Prostate gland (tissue), 2 donors: ENCODE measurements at regions not wholly inside any gene's neighbourhood (a gene's known extent, or its start where the extent isn't known, plus 50 kb on each side); places are given as distances from the start of the nearest gene placed in this dataset.

Experiments used
- DNase-seq: peaks from one replicate; pipeline ENCODE4 v3.0.0-alpha.2; 2019; ENCODE audit warnings: low spot score
- H3K27ac ChIP-seq, 2 donors: fragments of 200-600 bp; sonication (generic); 2 replicates each; pipeline ENCODE4 v1.5.1; 2017 to 2019
- H3K27me3 ChIP-seq: fragments of 200-600 bp; sonication (generic); replicated peaks from 2 replicates; pipeline ENCODE4 v1.5.1; 2019; ENCODE audit not compliant: insufficient read depth
- H3K36me3 ChIP-seq, 2 donors: fragments of 200-600 bp; sonication (generic); 1 replicate in 1 of 2; 2 replicates in 1 of 2; pipeline versions ENCODE4 v1.5.1 to v1.8.1; 2017 to 2019
- H3K4me1 ChIP-seq: fragments of 200-600 bp; sonication (generic); replicated peaks from 2 replicates; pipeline ENCODE4 v1.5.1; 2019
- H3K4me3 ChIP-seq, 2 donors: fragments of 200-600 bp; sonication (generic); 2 replicates each; pipeline ENCODE4 v1.5.1; 2017 to 2019
- H3K9me3 ChIP-seq: fragments of 200-600 bp; sonication (generic); 2 replicates; pipeline ENCODE4 v1.5.1; 2017
- POLR2A ChIP-seq: fragments of 450-650 bp; IDR thresholded peaks from one replicate; pipeline ENCODE4 v1.6.1; 2016; ENCODE audit warnings: antibody characterized with exemption, mild to moderate bottlenecking
- POLR2AphosphoS5 ChIP-seq: sonication (generic); formaldehyde crosslinking; IDR thresholded peaks from one replicate; pipeline ENCODE4 v1.6.1; 2017; ENCODE audit warnings: antibody characterized with exemption
- WGBS: methylation state at CpG from one replicate; pipeline ENCODE4 v1.1.5; 2018; 5-methylcytosine and 5-hydroxymethylcytosine counted together
- intact Hi-C: fragments of 100-400 bp; cut with DNase I; formaldehyde crosslinking; loops from one replicate; pipeline ENCODE4 v1.14.2; 2022
- TF ChIP-seq, protein P1 (sequence below), 4 experiments: fragments of 200-600 bp in 2 of 4; fragments of 450-650 bp in 2 of 4; sonication (generic) in 2 of 4; IDR thresholded peaks; 1 replicate in 3 of 4; 2 replicates in 1 of 4; pipeline ENCODE4 v1.5.1; 2016 to 2019; ENCODE audit warnings: antibody characterized with exemption in 4 of 4, mild to moderate bottlenecking in 2 of 4, moderate library complexity in 2 of 4

DNA sequence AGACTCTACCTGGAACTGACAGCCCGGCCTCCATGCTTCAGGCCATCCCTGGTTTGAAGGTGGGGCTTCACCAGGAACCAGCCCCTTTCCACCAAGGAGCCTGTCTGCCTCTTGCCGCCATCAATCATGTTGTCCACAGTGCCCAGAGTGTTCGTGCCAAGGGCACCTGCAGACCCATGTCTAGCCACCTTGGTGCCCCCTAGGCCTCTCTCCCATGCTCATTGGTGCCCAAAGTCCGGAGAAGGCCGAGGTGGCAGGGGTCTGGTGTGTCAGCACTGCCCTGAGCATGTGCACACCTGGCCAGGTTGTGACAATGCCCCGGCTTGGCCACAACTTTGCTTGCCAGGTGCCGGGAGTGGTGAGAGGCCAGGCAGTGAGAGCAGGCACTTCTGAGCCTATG lies 114.8 kb downstream of the COPS8 start:
- intact Hi-C loops, result no loop called here
- WGBS, result 87% methylated on average over 7 of the region's 7 CpGs
- Histone ChIP-seq H3K27ac (no peak overlapping the region), H3K9me3 (no peaks in the 10 kb centered on the region), H3K4me3 (no peak overlapping the region), H3K4me1 (no peaks in the 10 kb centered on the region), H3K27me3 (no peaks in the 10 kb centered on the region), H3K36me3 (no peaks in the 10 kb centered on the region)
- DNase-seq, result no peak
- TF ChIP-seq POLR2A, result no peak

DNA sequence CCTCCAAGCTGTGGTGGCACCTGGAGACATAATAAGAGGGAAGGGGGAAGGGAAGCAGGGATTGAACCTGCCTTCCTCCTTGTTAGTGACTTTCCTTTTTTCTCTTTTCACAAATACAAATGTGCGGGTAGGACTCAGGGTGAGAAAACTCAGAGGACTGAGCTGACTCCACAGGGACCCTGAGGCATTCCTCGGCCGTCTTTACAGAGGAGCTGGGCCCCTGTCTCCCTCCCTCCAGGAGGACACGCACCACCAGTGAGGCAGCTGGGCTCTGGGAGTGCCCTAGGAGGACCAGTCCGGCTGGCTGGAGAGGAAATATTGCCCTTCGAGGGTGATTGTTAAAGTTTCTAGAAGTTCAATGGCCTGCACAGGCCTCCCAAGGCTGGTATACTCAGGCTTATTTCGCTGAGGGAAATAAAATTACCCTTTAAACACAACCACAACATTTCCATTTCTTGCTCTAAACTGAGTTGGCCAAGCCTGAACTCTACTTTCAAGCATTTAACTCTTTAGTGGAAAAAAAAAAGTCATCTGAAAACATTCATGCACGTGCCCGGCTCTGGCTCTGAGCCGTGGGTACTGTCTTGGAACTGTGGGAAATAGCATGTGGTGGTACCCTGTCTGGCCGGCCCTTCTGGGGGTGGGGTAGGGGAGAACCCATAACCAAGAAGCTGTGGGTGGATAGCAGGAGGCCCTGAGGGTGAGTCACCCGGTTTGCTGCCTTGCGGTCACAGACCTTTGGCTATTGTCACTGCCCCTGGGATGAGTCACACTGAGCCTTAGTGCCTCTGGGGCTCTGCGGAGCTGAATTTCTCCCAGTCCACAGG lies 116.0 kb downstream of the COPS8 start:
- WGBS, result 74% methylated on average over 14 of the region's 14 CpGs
- no peaks in the 10 kb centered on the region for H3K4me1 ChIP-seq
- TF ChIP-seq, protein P1, sequence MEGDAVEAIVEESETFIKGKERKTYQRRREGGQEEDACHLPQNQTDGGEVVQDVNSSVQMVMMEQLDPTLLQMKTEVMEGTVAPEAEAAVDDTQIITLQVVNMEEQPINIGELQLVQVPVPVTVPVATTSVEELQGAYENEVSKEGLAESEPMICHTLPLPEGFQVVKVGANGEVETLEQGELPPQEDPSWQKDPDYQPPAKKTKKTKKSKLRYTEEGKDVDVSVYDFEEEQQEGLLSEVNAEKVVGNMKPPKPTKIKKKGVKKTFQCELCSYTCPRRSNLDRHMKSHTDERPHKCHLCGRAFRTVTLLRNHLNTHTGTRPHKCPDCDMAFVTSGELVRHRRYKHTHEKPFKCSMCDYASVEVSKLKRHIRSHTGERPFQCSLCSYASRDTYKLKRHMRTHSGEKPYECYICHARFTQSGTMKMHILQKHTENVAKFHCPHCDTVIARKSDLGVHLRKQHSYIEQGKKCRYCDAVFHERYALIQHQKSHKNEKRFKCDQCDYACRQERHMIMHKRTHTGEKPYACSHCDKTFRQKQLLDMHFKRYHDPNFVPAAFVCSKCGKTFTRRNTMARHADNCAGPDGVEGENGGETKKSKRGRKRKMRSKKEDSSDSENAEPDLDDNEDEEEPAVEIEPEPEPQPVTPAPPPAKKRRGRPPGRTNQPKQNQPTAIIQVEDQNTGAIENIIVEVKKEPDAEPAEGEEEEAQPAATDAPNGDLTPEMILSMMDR (IDR thresholded peaks at IDR 0.05), result no peak
- TF ChIP-seq POLR2A, result no peak
- no peak for TF ChIP-seq POLR2AphosphoS5
- H3K36me3 ChIP-seq, result no peaks in the 10 kb centered on the region
- H3K4me3 ChIP-seq, result no peak overlapping the region
- H3K27ac ChIP-seq, result no peak overlapping the region
- H3K27me3 ChIP-seq, result no peaks in the 10 kb centered on the region
- no peak for DNase-seq
- no peaks in the 10 kb centered on the region for H3K9me3 ChIP-seq
- intact Hi-C loops, result no loop called here

DNA sequence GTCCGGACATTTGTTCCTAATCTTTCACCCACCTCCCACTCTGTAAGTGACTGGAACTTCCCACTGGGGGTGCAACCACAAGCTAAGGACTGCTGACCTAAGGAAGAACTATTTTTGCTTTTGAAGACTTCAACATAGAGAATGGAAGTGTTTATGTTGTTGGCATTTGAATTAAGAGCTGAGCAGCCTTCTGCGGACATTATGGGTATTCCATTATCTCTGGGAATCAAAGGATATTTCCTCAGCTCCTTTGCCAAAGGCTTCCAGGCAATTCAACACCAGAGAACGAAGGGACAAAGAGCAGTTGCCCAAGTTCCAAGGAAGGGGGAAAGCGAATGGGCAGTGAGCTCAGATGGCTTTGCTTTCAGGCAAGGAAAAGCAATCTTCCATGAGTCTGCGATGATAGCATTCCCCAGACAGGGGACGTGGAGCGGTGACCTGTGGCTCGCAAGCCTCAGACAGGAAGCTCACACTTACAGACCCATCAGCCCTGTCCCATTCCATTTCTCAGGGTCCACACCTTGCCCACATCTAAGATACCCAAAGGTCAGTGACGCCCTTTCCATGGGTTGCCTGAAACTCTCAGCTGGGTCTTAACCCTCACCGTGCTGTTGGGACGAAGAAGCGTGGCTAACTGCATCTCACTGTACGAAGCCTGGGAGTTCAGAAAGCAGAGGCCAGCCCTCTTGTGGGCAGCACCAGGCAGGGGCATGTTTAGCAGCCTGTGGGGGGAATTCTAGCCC lies 116.8 kb downstream of the COPS8 start:
- Histone ChIP-seq H3K4me3 (no peak overlapping the region), H3K27ac (no peak overlapping the region), H3K27me3 (no peaks in the 10 kb centered on the region), H3K4me1 (no peaks in the 10 kb centered on the region), H3K9me3 (no peaks in the 10 kb centered on the region), H3K36me3 (no peaks in the 10 kb centered on the region)
- TF ChIP-seq POLR2A (no peak), POLR2AphosphoS5 (no peak)
- TF ChIP-seq, protein P1 (IDR thresholded peaks at IDR 0.05), result no peak
- DNase-seq, result no peak
- 88% methylated on average over 13 of the region's 13 CpGs for WGBS
- intact Hi-C loops, result no loop called here

DNA sequence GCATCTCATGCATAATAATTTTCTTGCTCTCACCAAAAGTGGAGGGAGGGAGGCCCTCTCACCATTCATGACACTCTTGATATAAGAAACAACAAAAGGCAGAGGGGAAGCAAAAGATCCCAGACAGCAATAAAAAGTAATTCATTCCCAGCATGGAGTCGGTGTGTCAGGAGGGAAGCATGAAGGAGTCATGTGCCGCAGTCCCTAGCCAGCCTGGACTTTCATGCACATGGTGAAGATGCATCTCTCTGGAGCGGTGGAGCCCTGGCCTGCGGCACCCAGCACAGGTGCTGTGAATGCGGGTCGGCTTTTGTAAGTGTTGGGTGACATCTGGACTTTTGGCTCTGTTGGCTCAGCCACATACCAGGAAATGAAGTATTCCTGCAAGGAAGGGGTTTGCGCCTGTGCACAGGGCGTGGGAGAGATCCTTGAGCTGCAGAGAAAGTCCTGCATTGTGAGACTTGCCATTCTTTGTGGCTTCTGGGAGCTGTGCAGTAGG lies 119.4 kb downstream of the COPS8 start:
- no peaks in the 10 kb centered on the region for H3K36me3 ChIP-seq
- no peak for DNase-seq
- TF ChIP-seq POLR2A (no peak), POLR2AphosphoS5 (no peak)
- TF ChIP-seq, protein P1 (IDR thresholded peaks at IDR 0.05), result no peak
- no peak overlapping the region for H3K4me3 ChIP-seq
- WGBS, result 67% methylated on average over 8 of the region's 8 CpGs
- H3K4me1 ChIP-seq, result no peaks in the 10 kb centered on the region
- H3K9me3 ChIP-seq, result no peaks in the 10 kb centered on the region
- H3K27me3 ChIP-seq, result no peaks in the 10 kb centered on the region
- no peak overlapping the region for H3K27ac ChIP-seq
- intact Hi-C loops, result no loop called here

DNA sequence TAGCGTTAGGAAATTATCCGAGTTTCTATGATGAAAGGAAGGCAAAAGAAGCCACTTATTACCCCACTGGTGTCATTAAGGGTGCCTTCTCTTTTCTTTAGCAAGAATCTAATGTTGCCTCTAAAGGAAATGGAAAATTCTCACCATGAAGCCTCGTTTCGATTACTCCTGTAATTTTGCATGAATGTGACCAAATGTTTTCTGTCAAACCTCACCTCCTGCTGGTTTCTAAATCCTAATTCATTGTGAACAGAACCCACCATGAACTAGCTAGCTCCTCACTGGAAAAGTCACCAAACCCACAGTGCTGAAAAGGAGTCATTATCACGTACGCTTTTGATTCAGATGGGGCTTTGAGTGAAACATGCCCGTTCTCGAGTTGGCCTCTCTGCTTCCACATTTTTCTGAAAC lies 119.9 kb downstream of the COPS8 start:
- no peaks in the 10 kb centered on the region for H3K27me3 ChIP-seq
- no peaks in the 10 kb centered on the region for H3K9me3 ChIP-seq
- intact Hi-C loops, result no loop called here
- no peaks in the 10 kb centered on the region for H3K4me1 ChIP-seq
- 79% methylated on average over 8 of the region's 8 CpGs for WGBS
- no peak overlapping the region for H3K4me3 ChIP-seq
- DNase-seq, result no peak
- TF ChIP-seq POLR2A (no peak), POLR2AphosphoS5 (no peak)
- TF ChIP-seq, protein P1 (IDR thresholded peaks at IDR 0.05), result no peak
- no peak overlapping the region for H3K27ac ChIP-seq
- no peaks in the 10 kb centered on the region for H3K36me3 ChIP-seq
